ENCODE measurements at regions not wholly inside any gene's neighbourhood (a gene's known extent, or its start where the extent isn't known, plus 50 kb on each side); places are given as distances from the start of the nearest gene placed in this dataset.

DNA sequence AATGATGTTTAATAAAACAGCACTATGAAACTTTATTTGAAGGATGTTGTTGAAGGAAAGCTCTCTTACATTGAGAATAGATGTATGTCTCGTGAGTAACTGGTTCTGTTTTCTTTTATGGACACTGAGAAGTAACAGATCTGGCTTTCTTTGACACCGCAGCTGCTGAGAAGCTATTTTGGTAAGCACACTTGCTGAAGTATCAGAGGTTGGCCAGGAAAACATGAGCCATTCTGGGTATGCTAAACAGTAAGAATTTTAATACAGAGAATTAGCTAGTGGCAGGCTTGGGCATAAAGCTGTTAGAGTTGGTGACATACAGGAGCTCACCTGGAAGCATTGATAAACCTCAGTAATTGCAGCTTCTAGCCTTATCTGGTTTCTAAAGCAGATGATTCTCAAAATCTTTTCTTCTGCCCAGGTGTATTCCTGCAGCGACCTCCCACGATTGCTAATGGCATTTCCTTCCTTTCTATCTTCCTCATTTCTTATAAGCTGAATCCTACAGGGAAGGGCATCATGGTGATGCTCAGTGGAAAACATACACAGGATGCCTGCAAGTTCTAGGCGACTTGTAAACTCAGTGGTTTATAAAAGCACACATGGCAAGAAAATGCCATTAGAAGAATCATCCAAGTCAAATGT, 291.6 kb upstream of the SLC16A7 start:
- no peaks in the 10 kb centered on the region for H3K27me3 ChIP-seq (ENCODE audit: control insufficient read depth, insufficient read depth, low read length)
- H3K14ac ChIP-seq (replicated peaks; ENCODE audit: low read depth, low read length), result no peak overlapping the region
- H3K36me3 ChIP-seq (ENCODE audit: control insufficient read depth, insufficient read depth, low read length), result no peaks in the 10 kb centered on the region
- no peak for DNase-seq
- no TSS peak for BruUV-seq (replicated peaks)
- dilution Hi-C loops (cut with HindIII; ENCODE audit: low sequenced_read_pairs, unreplicated experiment), result no loop called here
- no peaks in the 10 kb centered on the region for H3K9me1 ChIP-seq (ENCODE audit: insufficient read depth, low read length)
- intact Hi-C loops (cut with micrococcal nuclease), result no loop called here
- H2AK9ac ChIP-seq (replicated peaks; ENCODE audit: low read depth, low read length, poor library complexity), result no peak overlapping the region
- H2AFZ ChIP-seq (replicated peaks; ENCODE audit: low read length, poor library complexity), result no peak overlapping the region
- ChIA-PET POLR2A (ENCODE audit: unreplicated experiment) (no interaction called here), CTCF (interaction anchor here (1.0 kb wide), 1 partner anchor 12 kb away, joined by 3 read pairs; no protein-coding TSS in a partner anchor)
- no peak overlapping the region for H3K18ac ChIP-seq (ENCODE audit: low read depth, low read length)
- no peak overlapping the region for H4K8ac ChIP-seq (ENCODE audit: low read depth in 2 of 2, low read length in 2 of 2)
- in situ Hi-C loops (cut with MboI; ENCODE audit: low sequenced_read_pairs), result no loop called here
- H2BK15ac ChIP-seq (ENCODE audit: low read depth, low read length), result no peak overlapping the region
- H2BK20ac ChIP-seq (ENCODE audit: low read depth, low read length), result no peak overlapping the region
- no peaks in the 10 kb centered on the region for H3K4me1 ChIP-seq (ENCODE audit: control insufficient read depth, insufficient read depth, low read length)
- H3K79me1 ChIP-seq (ENCODE audit: low read depth in 1 of 2, low read length in 2 of 2), result no peaks in the 10 kb centered on the region
- no peak overlapping the region for H4K91ac ChIP-seq (ENCODE audit: insufficient read depth, low read depth, low read length)
- H3K27ac ChIP-seq (ENCODE audit: insufficient read depth, low read length), result no peak overlapping the region
- H2BK5ac ChIP-seq (ENCODE audit: low read depth, low read length, poor library complexity, severe bottlenecking), result no peak overlapping the region
- no peak overlapping the region for H3K4ac ChIP-seq (ENCODE audit: low read depth, low read length)
- H3K23ac ChIP-seq (ENCODE audit: low read depth, low read length), result no peak overlapping the region
- no peak for ATAC-seq (ENCODE audit: low read depth)
- no peak overlapping the region for H3K4me3 ChIP-seq (ENCODE audit: insufficient read depth, low read depth, low read length)
- no peaks in the 10 kb centered on the region for H4K20me1 ChIP-seq (ENCODE audit: insufficient read depth, low read length)
- TF ChIP-seq, protein P1, sequence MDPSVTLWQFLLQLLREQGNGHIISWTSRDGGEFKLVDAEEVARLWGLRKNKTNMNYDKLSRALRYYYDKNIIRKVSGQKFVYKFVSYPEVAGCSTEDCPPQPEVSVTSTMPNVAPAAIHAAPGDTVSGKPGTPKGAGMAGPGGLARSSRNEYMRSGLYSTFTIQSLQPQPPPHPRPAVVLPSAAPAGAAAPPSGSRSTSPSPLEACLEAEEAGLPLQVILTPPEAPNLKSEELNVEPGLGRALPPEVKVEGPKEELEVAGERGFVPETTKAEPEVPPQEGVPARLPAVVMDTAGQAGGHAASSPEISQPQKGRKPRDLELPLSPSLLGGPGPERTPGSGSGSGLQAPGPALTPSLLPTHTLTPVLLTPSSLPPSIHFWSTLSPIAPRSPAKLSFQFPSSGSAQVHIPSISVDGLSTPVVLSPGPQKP (IDR thresholded peaks at IDR 0.05; ENCODE audit: borderline replicate concordance, low read depth, low read length), result no peak
- TF ChIP-seq RFX5 (IDR thresholded peaks at IDR 0.05; ENCODE audit: low read depth, low read length) (no peak), MXI1 (IDR thresholded peaks at IDR 0.05; ENCODE audit: borderline replicate concordance, low read depth, low read length) (no peak), NFE2L2 (IDR thresholded peaks at IDR 0.05; ENCODE audit: low read depth, low read length) (no peak), CEBPB (IDR thresholded peaks at IDR 0.05; ENCODE audit: low read depth, low read length) (no peak), POLR2A (IDR thresholded peaks at IDR 0.05; ENCODE audit: low read depth, low read length) (no peak), CHD1 (IDR thresholded peaks at IDR 0.05; ENCODE audit: low read depth, low read length) (no peak), SMC3 (IDR thresholded peaks at IDR 0.05; ENCODE audit: low read depth, low read length) (no peak), MAFK (IDR thresholded peaks at IDR 0.05; ENCODE audit: low read depth, low read length) (no peak), MAZ (IDR thresholded peaks at IDR 0.05; ENCODE audit: borderline replicate concordance, low read depth, low read length) (no peak), BHLHE40 (IDR thresholded peaks at IDR 0.05; ENCODE audit: low read depth, low read length) (no peak), FOS (IDR thresholded peaks at IDR 0.05; ENCODE audit: low read depth, low read length) (no peak), RAD21 (IDR thresholded peaks at IDR 0.05; ENCODE audit: low read length) (no peak), RCOR1 (IDR thresholded peaks at IDR 0.05; ENCODE audit: insufficient replicate concordance, low read length) (no peak)
- TF ChIP-seq, protein P2, sequence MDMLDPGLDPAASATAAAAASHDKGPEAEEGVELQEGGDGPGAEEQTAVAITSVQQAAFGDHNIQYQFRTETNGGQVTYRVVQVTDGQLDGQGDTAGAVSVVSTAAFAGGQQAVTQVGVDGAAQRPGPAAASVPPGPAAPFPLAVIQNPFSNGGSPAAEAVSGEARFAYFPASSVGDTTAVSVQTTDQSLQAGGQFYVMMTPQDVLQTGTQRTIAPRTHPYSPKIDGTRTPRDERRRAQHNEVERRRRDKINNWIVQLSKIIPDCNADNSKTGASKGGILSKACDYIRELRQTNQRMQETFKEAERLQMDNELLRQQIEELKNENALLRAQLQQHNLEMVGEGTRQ (IDR thresholded peaks at IDR 0.05; ENCODE audit: low read depth, low read length), result no peak
- TF ChIP-seq, protein P3, sequence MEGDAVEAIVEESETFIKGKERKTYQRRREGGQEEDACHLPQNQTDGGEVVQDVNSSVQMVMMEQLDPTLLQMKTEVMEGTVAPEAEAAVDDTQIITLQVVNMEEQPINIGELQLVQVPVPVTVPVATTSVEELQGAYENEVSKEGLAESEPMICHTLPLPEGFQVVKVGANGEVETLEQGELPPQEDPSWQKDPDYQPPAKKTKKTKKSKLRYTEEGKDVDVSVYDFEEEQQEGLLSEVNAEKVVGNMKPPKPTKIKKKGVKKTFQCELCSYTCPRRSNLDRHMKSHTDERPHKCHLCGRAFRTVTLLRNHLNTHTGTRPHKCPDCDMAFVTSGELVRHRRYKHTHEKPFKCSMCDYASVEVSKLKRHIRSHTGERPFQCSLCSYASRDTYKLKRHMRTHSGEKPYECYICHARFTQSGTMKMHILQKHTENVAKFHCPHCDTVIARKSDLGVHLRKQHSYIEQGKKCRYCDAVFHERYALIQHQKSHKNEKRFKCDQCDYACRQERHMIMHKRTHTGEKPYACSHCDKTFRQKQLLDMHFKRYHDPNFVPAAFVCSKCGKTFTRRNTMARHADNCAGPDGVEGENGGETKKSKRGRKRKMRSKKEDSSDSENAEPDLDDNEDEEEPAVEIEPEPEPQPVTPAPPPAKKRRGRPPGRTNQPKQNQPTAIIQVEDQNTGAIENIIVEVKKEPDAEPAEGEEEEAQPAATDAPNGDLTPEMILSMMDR (conservative IDR thresholded peaks at IDR 0.05; ENCODE audit: low read depth, low read length), result no peak
- no peak overlapping the region for H3K56ac ChIP-seq (ENCODE audit: extremely low read depth, insufficient read depth, low read length)
- no peak overlapping the region for H2BK120ac ChIP-seq (ENCODE audit: low read depth, low read length)
- H3K9me3 ChIP-seq (ENCODE audit: control insufficient read depth, insufficient read depth, low read length), result no peaks in the 10 kb centered on the region
- WGBS, 2 experiments (ENCODE audit: extremely low coverage in 2 of 2, insufficient read length in 1 of 2), result 50% methylated on average over 2 of the region's 5 CpGs; no CpG with 5 or more reads in 1 of the 2 experiments
- no peak overlapping the region for H4K5ac ChIP-seq (ENCODE audit: low read depth, low read length)
- H3K4me2 ChIP-seq (ENCODE audit: low read depth, low read length), result no peak overlapping the region
- no peak overlapping the region for H2AK5ac ChIP-seq (ENCODE audit: low read depth, low read length)
- no peak overlapping the region for H3K9ac ChIP-seq (ENCODE audit: low read depth, low read length)

Data from IMR-90 (cell line).